Smooth muscle cell (in vitro differentiated cells): ENCODE measurements at regions not wholly inside any gene's neighbourhood (a gene's known extent, or its start where the extent isn't known, plus 50 kb on each side); places are given as distances from the start of the nearest gene placed in this dataset.

Source experiments
- DNase-seq: peaks from one replicate; lab custom pipeline; 2025; ENCODE audit not compliant: unreplicated experiment; lab: John Stamatoyannopoulos, UW
- H2AFZ ChIP-seq: fragments of 200-600 bp; sonication (generic); 2 replicates; pipeline ENCODE4 v1.6.0; 2016; ENCODE audit warnings: antibody characterized with exemption, low read depth, mild to moderate bottlenecking
- H3F3A ChIP-seq: fragments of 200-600 bp; sonication (generic); 2 replicates; pipeline ENCODE4 v1.6.0; 2017; ENCODE audit warnings: antibody characterized with exemption, low read depth
- H3K27ac ChIP-seq: fragments of 200-600 bp; sonication (generic); 2 replicates; pipeline ENCODE4 v1.5.1; 2016; ENCODE audit warnings: low read depth, mild to moderate bottlenecking
- H3K27me3 ChIP-seq: fragments of 200-600 bp; sonication (generic); 2 replicates; pipeline ENCODE4 v1.6.1; 2016; ENCODE audit warnings: low read depth, mild to moderate bottlenecking
- H3K36me3 ChIP-seq: fragments of 200-600 bp; sonication (generic); 2 replicates; pipeline ENCODE4 v1.5.1; 2016; ENCODE audit warnings: low read depth
- H3K4me1 ChIP-seq: fragments of 200-600 bp; sonication (generic); 2 replicates; pipeline ENCODE4 v1.5.1; 2016; ENCODE audit warnings: low read depth
- H3K4me2 ChIP-seq: fragments of 200-600 bp; sonication (generic); 2 replicates; pipeline ENCODE4 v1.6.0; 2016; ENCODE audit warnings: mild to moderate bottlenecking
- H3K4me3 ChIP-seq: fragments of 200-600 bp; sonication (generic); 2 replicates; pipeline ENCODE4 v1.5.1; 2016; ENCODE audit warnings: mild to moderate bottlenecking
- H3K79me2 ChIP-seq: fragments of 200-600 bp; sonication (generic); 2 replicates; pipeline ENCODE4 v1.6.0; 2016; ENCODE audit warnings: low read depth, mild to moderate bottlenecking
- H3K9ac ChIP-seq: fragments of 200-600 bp; sonication (generic); 2 replicates; pipeline ENCODE4 v1.6.0; 2016; ENCODE audit warnings: low read depth
- H3K9me3 ChIP-seq: fragments of 200-600 bp; sonication (generic); replicated peaks from 2 replicates; pipeline ENCODE4 v1.5.1; 2016; ENCODE audit warnings: low read depth
- H4K20me1 ChIP-seq: fragments of 200-600 bp; sonication (generic); 2 replicates; pipeline ENCODE4 v1.6.0; 2016; ENCODE audit warnings: low read depth
- WGBS: methylation state at CpG from one replicate; pipeline ENCODE4 v1.1.7; 2016; ENCODE audit warnings: low lambda C conversion rate; 5-methylcytosine and 5-hydroxymethylcytosine counted together
- TF ChIP-seq, protein P1 (sequence below): fragments of 200-600 bp; sonication (generic); IDR thresholded peaks from 2 replicates; pipeline ENCODE4 v1.5.1; 2017; ENCODE audit warnings: borderline replicate concordance, mild to moderate bottlenecking, antibody characterized with exemption; ENCODE audit not compliant: insufficient read depth, poor library complexity, severe bottlenecking

DNA sequence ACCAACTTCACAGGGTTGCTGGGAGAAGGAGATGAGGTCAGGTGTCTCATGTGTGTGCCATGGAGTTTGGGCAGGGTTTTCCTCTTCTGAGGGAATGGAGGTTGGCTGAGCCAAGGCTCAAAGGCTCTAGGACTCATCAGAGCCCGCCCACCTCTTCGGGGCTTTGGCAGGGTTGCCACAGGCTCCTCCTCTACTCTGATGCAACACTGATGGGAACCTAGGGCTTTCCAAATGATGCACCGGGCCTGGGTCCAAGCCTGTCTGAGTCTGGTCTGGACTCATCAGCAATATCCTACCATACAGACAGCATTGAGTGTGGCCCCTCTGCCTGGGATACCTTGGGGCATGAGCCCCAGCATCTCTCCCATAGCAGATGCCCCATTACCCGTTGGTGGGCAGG lies 59.5 kb upstream of the LHX1 start:
- TF ChIP-seq, protein P1, sequence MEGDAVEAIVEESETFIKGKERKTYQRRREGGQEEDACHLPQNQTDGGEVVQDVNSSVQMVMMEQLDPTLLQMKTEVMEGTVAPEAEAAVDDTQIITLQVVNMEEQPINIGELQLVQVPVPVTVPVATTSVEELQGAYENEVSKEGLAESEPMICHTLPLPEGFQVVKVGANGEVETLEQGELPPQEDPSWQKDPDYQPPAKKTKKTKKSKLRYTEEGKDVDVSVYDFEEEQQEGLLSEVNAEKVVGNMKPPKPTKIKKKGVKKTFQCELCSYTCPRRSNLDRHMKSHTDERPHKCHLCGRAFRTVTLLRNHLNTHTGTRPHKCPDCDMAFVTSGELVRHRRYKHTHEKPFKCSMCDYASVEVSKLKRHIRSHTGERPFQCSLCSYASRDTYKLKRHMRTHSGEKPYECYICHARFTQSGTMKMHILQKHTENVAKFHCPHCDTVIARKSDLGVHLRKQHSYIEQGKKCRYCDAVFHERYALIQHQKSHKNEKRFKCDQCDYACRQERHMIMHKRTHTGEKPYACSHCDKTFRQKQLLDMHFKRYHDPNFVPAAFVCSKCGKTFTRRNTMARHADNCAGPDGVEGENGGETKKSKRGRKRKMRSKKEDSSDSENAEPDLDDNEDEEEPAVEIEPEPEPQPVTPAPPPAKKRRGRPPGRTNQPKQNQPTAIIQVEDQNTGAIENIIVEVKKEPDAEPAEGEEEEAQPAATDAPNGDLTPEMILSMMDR = no peak
- Histone ChIP-seq H4K20me1 (no peaks in the 10 kb centered on the region), H3K27me3 (peaks cover 30% of the 10 kb centered on the region), H3F3A (no peaks in the 10 kb centered on the region), H3K36me3 (no peaks in the 10 kb centered on the region), H3K4me1 (no peaks in the 10 kb centered on the region), H3K4me2 (no peak overlapping the region), H3K27ac (no peak overlapping the region), H3K9ac (no peak overlapping the region), H3K4me3 (no peak overlapping the region), H3K9me3 (no peaks in the 10 kb centered on the region), H2AFZ (no peak overlapping the region), H3K79me2 (no peaks in the 10 kb centered on the region)
- DNase-seq = no peak
- 82% methylated on average over 4 of the region's 4 CpGs for WGBS

DNA sequence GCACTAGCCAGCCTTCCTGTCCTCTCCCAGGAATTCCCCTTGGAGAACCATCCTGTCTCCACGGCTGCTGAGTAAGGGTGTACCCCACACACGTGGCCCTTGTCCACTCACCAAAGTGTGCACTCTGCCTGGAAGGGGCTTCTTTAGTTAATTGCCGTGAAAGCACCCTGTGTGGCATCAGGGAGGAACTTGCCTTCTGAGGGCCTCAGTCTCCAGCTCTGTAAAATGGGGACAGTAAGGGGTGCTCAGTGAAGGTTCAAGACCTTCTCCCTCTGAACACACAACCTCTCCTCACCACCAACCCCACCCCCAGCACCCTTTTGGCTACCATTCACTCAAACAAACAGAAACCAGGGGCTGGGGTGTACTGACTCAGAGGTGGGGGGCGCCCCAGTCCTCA lies 59.1 kb upstream of the LHX1 start:
- WGBS = 91% methylated on average over 4 of the region's 4 CpGs
- TF ChIP-seq, protein P1 = no peak
- H3K4me3 ChIP-seq = no peak overlapping the region
- no peak overlapping the region for H3K9ac ChIP-seq
- no peak overlapping the region for H3K27ac ChIP-seq
- no peak overlapping the region for H3K4me2 ChIP-seq
- H3K4me1 ChIP-seq = no peaks in the 10 kb centered on the region
- H3K9me3 ChIP-seq = no peaks in the 10 kb centered on the region
- no peaks in the 10 kb centered on the region for H3K36me3 ChIP-seq
- no peaks in the 10 kb centered on the region for H4K20me1 ChIP-seq
- H2AFZ ChIP-seq = no peak overlapping the region
- peaks cover 32% of the 10 kb centered on the region for H3K27me3 ChIP-seq
- H3K79me2 ChIP-seq = no peaks in the 10 kb centered on the region
- no peaks in the 10 kb centered on the region for H3F3A ChIP-seq
- no peak for DNase-seq

DNA sequence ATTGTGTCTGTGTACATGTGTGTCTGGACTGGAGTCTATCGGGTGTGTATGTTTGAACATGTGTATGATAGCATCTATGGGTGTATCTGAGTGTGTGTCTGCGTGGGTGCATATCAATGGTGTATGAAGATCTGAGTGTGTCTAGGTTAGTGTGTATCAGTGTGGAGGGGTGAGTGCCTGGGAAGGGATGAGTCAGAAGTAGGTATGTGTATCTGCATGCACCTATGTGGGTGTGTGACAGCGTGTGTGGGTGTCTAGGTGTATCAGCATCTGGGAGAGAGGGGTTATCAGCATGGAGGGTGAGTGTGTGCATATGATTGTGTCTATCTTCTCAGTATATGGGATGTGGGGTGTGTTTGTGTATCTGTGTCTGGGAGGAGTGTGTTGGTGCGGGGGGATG lies 58.2 kb upstream of the LHX1 start:
- H3K9ac ChIP-seq = no peak overlapping the region
- H3K27me3 ChIP-seq = peaks cover 33% of the 10 kb centered on the region
- no peak overlapping the region for H3K27ac ChIP-seq
- 91% methylated on average over 4 of the region's 4 CpGs for WGBS
- H3K36me3 ChIP-seq = no peaks in the 10 kb centered on the region
- H3K4me1 ChIP-seq = no peaks in the 10 kb centered on the region
- TF ChIP-seq, protein P1 = no peak
- no peaks in the 10 kb centered on the region for H4K20me1 ChIP-seq
- no peak for DNase-seq
- no peak overlapping the region for H2AFZ ChIP-seq
- no peaks in the 10 kb centered on the region for H3K9me3 ChIP-seq
- no peak overlapping the region for H3K4me2 ChIP-seq
- no peaks in the 10 kb centered on the region for H3K79me2 ChIP-seq
- H3K4me3 ChIP-seq = no peak overlapping the region
- H3F3A ChIP-seq = no peaks in the 10 kb centered on the region

DNA sequence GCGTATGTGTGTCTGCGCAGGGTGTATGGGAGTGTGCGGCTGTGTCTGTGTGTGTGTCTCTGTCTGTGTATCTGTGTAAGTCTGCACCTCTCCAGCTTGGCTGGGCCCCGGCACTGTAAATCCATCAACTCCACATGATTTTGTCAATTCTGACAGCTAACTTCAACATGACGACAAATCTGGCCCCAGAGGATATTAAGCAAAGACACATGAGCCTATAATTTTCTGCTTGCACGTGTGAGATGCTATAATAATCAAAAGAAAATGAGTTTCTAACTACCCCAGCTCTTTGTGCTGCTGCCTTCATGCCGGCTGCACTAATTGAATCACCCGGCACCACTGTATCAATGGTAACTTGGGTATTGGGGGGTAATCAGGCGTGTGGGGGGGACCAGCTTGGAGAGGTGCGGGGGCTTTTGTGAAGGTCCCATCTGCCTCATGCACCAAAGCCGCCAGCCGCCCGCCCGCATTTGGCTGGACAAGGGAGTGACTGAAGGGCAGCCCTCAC lies 57.6 kb upstream of the LHX1 start:
- Histone ChIP-seq H3K27me3 (peaks cover 33% of the 10 kb centered on the region), H3F3A (no peaks in the 10 kb centered on the region), H2AFZ (no peak overlapping the region), H4K20me1 (no peaks in the 10 kb centered on the region), H3K27ac (no peak overlapping the region), H3K79me2 (no peaks in the 10 kb centered on the region), H3K4me1 (peaks cover under 1% of the 10 kb centered on the region), H3K4me2 (no peak overlapping the region), H3K9ac (no peak overlapping the region), H3K36me3 (no peaks in the 10 kb centered on the region), H3K4me3 (no peak overlapping the region), H3K9me3 (no peaks in the 10 kb centered on the region)
- TF ChIP-seq, protein P1 = no peak
- DNase-seq = no peak
- 96% methylated on average over 14 of the region's 14 CpGs for WGBS
